ENCODE measurements at regions not wholly inside any gene's neighbourhood (a gene's known extent, or its start where the extent isn't known, plus 50 kb on each side); places are given as distances from the start of the nearest gene placed in this dataset.

GRCh38 chr1:2971101-2971501 lies 50.2 kb upstream of the ACTRT2 start:
- ATAC-seq: no peak
- Histone ChIP-seq H3K4me1 (no peaks in the 10 kb centered on the region), H3K9me3 (no peaks in the 10 kb centered on the region), H3K4me2 (no peak overlapping the region), H3K27ac (no peak overlapping the region), H3K4me3 (no peak overlapping the region)
- ChIA-PET POLR2A (no interaction called here), CTCF (no interaction called here)
- 30% methylated on average over 2 of the region's 9 CpGs for WGBS (ENCODE audit: missing lambda C conversion rate)
- FAIRE-seq: no peak
- no peak for DNase-seq (ENCODE audit: low read depth in 1 of 2, low spot score in 1 of 2)
- no peak for TF ChIP-seq ESRRA (IDR thresholded peaks at IDR 0.05; ENCODE audit: borderline replicate concordance, low read length)
- TF ChIP-seq KDM1A (IDR thresholded peaks at IDR 0.05; ENCODE audit: low read depth): no peak
- TF ChIP-seq USF2 (IDR thresholded peaks at IDR 0.05): no peak
- no peak for TF ChIP-seq SREBF2 (IDR thresholded peaks at IDR 0.05)
- no peak for TF ChIP-seq ELK1 (IDR thresholded peaks at IDR 0.05; ENCODE audit: low read depth, low read length)
- TF ChIP-seq CHD2 (IDR thresholded peaks at IDR 0.05; ENCODE audit: low read length, partially characterized antibody): no peak
- no peak for TF ChIP-seq NPAS2 (CRISPR knock-in tag; IDR thresholded peaks at IDR 0.05; ENCODE audit: borderline replicate concordance)
- TF ChIP-seq FOSB (CRISPR knock-in tag; IDR thresholded peaks at IDR 0.05): no peak
- TF ChIP-seq SMC3 (IDR thresholded peaks at IDR 0.05): no peak
- TF ChIP-seq JUNB (IDR thresholded peaks at IDR 0.05): no peak
- no peak for TF ChIP-seq HOXB13 (CRISPR knock-in tag; IDR thresholded peaks at IDR 0.05; ENCODE audit: low read depth)

Data from A549 (cell line).